ENCODE measurements at regions not wholly inside any gene's neighbourhood (a gene's known extent, or its start where the extent isn't known, plus 50 kb on each side); places are given as distances from the start of the nearest gene placed in this dataset.

DNA sequence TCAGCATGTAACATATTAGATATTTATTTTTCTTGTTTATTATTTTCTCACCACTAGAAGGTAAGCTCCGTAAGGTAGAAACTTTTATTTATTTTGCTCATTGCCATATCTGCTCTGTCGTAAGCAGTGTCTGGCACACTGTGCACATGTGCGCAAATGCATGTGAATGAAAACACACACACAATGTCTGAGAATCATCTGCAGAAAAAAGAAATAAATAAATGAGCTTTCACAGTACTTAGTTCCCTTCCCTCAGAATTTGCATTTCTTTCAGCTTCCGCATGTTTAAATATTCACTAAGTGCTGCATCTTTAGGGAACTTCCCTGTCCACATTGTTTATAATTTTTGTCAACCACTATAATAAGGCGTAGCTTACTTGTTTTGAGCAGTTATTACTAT, 963.0 kb upstream of the PABPC4L start:
- no peak for DNase-seq (ENCODE audit: low read depth)
- TF ChIP-seq, protein P1, sequence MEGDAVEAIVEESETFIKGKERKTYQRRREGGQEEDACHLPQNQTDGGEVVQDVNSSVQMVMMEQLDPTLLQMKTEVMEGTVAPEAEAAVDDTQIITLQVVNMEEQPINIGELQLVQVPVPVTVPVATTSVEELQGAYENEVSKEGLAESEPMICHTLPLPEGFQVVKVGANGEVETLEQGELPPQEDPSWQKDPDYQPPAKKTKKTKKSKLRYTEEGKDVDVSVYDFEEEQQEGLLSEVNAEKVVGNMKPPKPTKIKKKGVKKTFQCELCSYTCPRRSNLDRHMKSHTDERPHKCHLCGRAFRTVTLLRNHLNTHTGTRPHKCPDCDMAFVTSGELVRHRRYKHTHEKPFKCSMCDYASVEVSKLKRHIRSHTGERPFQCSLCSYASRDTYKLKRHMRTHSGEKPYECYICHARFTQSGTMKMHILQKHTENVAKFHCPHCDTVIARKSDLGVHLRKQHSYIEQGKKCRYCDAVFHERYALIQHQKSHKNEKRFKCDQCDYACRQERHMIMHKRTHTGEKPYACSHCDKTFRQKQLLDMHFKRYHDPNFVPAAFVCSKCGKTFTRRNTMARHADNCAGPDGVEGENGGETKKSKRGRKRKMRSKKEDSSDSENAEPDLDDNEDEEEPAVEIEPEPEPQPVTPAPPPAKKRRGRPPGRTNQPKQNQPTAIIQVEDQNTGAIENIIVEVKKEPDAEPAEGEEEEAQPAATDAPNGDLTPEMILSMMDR (IDR thresholded peaks at IDR 0.05; ENCODE audit: control insufficient read depth, extremely low read depth, insufficient read depth) = no peak

DNA sequence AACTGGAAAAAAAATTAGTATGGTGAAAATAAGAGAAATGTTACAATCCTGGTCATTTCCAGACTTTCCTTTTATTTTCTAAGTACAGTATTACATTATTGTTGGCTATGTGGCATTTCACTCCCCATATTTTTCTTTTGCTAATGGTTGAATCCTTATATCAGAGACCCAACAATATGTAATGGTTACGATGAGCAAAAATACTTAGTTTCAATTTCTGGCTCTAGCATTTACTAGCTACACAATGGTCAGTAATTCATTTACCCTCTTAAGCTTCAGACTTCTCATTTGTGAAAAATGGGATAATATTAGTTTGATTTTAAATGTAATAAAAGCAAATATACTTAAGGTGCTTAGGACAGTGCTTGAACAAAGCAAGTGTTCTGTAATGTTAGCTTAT, 942.9 kb upstream of the PABPC4L start:
- H3K4me3 ChIP-seq (ENCODE audit: low read depth, low read length) = no peak overlapping the region
- TF ChIP-seq, protein P1 (IDR thresholded peaks at IDR 0.05; ENCODE audit: control insufficient read depth, extremely low read depth, insufficient read depth) = no peak
- no peak for DNase-seq (ENCODE audit: low read depth)

More for the DNA sequence above, 963.0 kb upstream of the PABPC4L start:
- H3K4me3 ChIP-seq (ENCODE audit: low read depth, low read length) = no peak overlapping the region

DNA sequence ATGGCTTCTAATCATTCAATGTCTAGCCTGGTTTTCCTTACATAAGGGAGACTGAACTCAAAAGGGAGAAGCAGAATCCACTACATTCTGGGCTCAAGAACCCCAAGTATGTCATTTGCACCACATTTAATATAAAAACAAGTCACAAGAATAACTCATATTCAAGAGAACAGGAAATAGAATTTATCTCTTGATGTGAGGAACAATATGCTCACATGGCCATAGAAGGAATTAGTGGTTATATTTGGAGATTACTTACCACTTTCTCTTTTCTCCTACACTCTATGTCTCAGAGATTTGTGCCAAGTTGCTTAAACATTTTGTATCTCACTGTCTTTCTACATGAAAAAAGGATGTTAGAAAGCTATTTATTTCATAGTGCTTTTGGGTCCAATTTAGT, 922.6 kb upstream of the PABPC4L start:
- H3K4me3 ChIP-seq (ENCODE audit: low read depth, low read length) = no peak overlapping the region
- no peak for DNase-seq (ENCODE audit: low read depth)
- TF ChIP-seq, protein P1 (IDR thresholded peaks at IDR 0.05; ENCODE audit: control insufficient read depth, extremely low read depth, insufficient read depth) = no peak

DNA sequence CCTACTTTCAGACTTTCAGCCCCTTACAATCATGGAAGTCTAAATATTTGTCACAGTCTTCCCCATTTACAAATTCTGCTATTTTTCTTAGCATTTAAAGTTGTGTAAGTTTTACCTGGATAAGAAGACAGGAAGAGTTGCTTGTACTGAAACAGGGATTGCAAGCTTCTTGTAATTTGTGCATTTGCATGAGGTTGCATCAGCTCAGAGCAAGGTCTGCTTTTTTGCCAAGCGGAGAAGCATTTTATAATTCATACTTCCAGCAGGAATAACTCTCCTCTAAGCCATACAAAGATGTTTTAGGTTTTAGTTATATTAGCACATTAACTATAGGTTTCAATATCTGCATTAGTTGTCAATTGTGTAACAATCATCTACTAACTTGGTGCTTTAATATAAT, 922.0 kb upstream of the PABPC4L start:
- no peak for DNase-seq (ENCODE audit: low read depth)
- TF ChIP-seq, protein P1 (IDR thresholded peaks at IDR 0.05; ENCODE audit: control insufficient read depth, extremely low read depth, insufficient read depth) = no peak
- no peak overlapping the region for H3K4me3 ChIP-seq (ENCODE audit: low read depth, low read length)

DNA sequence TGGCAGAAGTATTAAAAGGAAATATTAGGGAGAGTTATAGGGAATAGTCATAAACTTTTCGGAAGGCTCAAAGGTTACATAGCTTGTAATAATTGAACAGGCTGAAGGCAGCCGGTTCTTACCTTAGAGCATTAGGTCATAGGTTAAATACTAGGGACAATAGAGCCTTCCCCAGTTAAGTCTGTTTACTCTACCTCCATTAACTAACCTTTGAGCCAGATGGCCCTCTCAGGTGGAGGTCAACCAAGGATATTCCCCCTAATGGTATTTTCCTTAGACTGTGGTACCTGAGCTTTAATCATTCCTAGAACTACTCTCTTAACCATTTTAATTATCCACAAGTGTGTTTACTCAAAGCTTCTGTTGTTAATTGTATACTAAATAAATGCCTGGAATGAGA, 920.9 kb upstream of the PABPC4L start:
- TF ChIP-seq, protein P1 (IDR thresholded peaks at IDR 0.05; ENCODE audit: control insufficient read depth, extremely low read depth, insufficient read depth) = no peak
- no peak for DNase-seq (ENCODE audit: low read depth)
- no peak overlapping the region for H3K4me3 ChIP-seq (ENCODE audit: low read depth, low read length)

DNA sequence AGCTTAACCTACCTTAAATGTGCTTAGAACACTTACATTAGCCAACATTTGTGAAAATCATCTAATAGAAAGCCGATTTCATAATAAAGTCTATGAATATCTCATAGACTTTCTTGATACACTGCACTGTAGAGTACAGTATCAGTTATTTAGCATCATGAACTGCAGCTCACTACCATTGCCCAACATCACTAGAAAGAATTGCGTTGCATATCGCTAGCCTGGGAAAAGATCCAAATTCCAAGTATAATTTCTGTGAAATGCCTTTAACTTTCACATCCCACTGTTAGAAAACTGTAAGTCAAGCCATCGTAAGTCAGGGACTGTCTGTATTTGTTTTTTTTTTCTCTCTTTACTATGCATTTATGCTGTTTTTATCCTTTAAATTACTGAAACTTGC, 918.6 kb upstream of the PABPC4L start:
- TF ChIP-seq, protein P1 (IDR thresholded peaks at IDR 0.05; ENCODE audit: control insufficient read depth, extremely low read depth, insufficient read depth) = no peak
- DNase-seq (ENCODE audit: low read depth) = no peak
- no peak overlapping the region for H3K4me3 ChIP-seq (ENCODE audit: low read depth, low read length)

DNA sequence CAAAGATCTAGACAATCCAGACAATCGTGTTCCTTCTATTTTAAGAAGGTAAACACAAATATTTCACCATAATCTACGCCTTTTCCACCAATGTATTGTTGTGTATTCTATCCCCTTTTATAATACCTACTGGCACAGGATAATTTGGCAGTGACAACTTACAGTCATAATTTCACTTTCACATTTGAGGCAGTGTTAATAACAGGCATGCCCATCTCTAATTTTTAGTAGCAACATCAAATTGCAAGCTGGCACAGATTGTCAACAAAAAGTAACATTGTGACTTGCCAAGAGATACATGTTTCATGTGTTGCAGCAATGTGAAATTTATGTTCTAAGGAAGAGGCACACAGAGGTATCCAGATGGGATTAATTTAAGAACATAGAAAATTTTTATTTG, 912.5 kb upstream of the PABPC4L start:
- peak; percentile 48 for DNase-seq (ENCODE audit: low read depth)
- TF ChIP-seq, protein P1 (IDR thresholded peaks at IDR 0.05; ENCODE audit: control insufficient read depth, extremely low read depth, insufficient read depth) = no peak

More for the DNA sequence above, 912.5 kb upstream of the PABPC4L start:
- no peak overlapping the region for H3K4me3 ChIP-seq (ENCODE audit: low read depth, low read length)

Measured in LNCaP clone FGC (cell line).